ENCODE measurements at regions not wholly inside any gene's neighbourhood (a gene's known extent, or its start where the extent isn't known, plus 50 kb on each side); places are given as distances from the start of the nearest gene placed in this dataset.

- Mint-ChIP-seq H3K36me3 (ENCODE audit: low read depth) (no peaks in the 10 kb centered on the region), H3K4me3 (no peak overlapping the region), H3K9me3 (no peaks in the 10 kb centered on the region), H3K4me1 (peaks cover 20% of the 10 kb centered on the region), H3K27ac (no peak overlapping the region), H3K27me3 (ENCODE audit: insufficient read depth, low read depth, poor library complexity) (no peaks in the 10 kb centered on the region)
- DNase-seq (ENCODE audit: low spot score) = no peak
- H3F3A ChIP-seq (replicated peaks; ENCODE audit: low read depth) = no peaks in the 10 kb centered on the region
- no peak overlapping the region for H2AFZ ChIP-seq
- TF ChIP-seq STAT1 (IDR thresholded peaks at IDR 0.05; ENCODE audit: unreplicated experiment) (no peak), REST (IDR thresholded peaks at IDR 0.05; ENCODE audit: unreplicated experiment) (no peak), NANOG (IDR thresholded peaks at IDR 0.05; ENCODE audit: borderline replicate concordance) (no peak), EZH2phosphoT487 (IDR thresholded peaks at IDR 0.05; ENCODE audit: unreplicated experiment) (no peak), ZNF331 (CRISPR knock-in tag; IDR thresholded peaks at IDR 0.05; ENCODE audit: low read depth) (no peak), POLR2AphosphoS5 (IDR thresholded peaks at IDR 0.05; ENCODE audit: low read depth) (no peak), JUNB (IDR thresholded peaks at IDR 0.05; ENCODE audit: unreplicated experiment) (no peak), ZNF114 (CRISPR knock-in tag; IDR thresholded peaks at IDR 0.05) (no peak), CREB1 (CRISPR knock-in tag; IDR thresholded peaks at IDR 0.05; ENCODE audit: low read depth) (no peak), EZH2 (IDR thresholded peaks at IDR 0.05; ENCODE audit: low read depth, unreplicated experiment) (no peak), CTCF (conservative IDR thresholded peaks at IDR 0.05; ENCODE audit: low read depth in 2 of 2) (no peak), ETS1 (IDR thresholded peaks at IDR 0.05) (no peak), ZNF462 (CRISPR knock-in tag; IDR thresholded peaks at IDR 0.05) (no peak)
- 0 out of 2 replicates have a peak, but pooled peaks cover 4% of the 10 kb centered on the region for H3K4me1 ChIP-seq (ENCODE audit: insufficient read depth)
- no peaks in the 10 kb centered on the region for H3K36me3 ChIP-seq (ENCODE audit: insufficient read depth)
- no peak overlapping the region for H3K4me3 ChIP-seq
- no peak for ATAC-seq
- H3K79me2 ChIP-seq (replicated peaks; ENCODE audit: insufficient read depth) = no peaks in the 10 kb centered on the region
- H3K4me2 ChIP-seq = no peak overlapping the region
- H4K20me1 ChIP-seq (replicated peaks; ENCODE audit: insufficient read depth) = no peaks in the 10 kb centered on the region
- no peaks in the 10 kb centered on the region for H3K27me3 ChIP-seq (ENCODE audit: insufficient read depth)
- no peaks in the 10 kb centered on the region for H3K9me2 ChIP-seq (ENCODE audit: insufficient read depth)
- H3K27ac ChIP-seq (ENCODE audit: low read depth) = no peak overlapping the region
These were observed 151.0 kb upstream of the GYPC start for GRCh38 chr2:126504949-126505348.
